ENCODE measurements at regions not wholly inside any gene's neighbourhood (a gene's known extent, or its start where the extent isn't known, plus 50 kb on each side); places are given as distances from the start of the nearest gene placed in this dataset.
A peak's percentile ranks its signal among the peaks of the same experiment; 100 is the strongest.

GRCh38 chr3:18669374-18669773 is 244.2 kb upstream of the SATB1 start:
- H3K36me3 ChIP-seq (ENCODE audit: control insufficient read depth, insufficient read depth, low read length) = no peaks in the 10 kb centered on the region
- no CpG with 5 or more reads among the region's 1 CpG for WGBS (ENCODE audit: insufficient coverage)
- no peaks in the 10 kb centered on the region for H3K4me1 ChIP-seq (ENCODE audit: control insufficient read depth, insufficient read depth, low read length)
- no peak overlapping the region for H3K27ac ChIP-seq (ENCODE audit: low read depth, low read length)
- DNase-seq (ENCODE audit: low read depth in 4 of 6, low spot score in 6 of 6) = no peak
- H3K4me3 ChIP-seq (ENCODE audit: low read depth, low read length) = no peak overlapping the region
- no peaks in the 10 kb centered on the region for H3K9me3 ChIP-seq (ENCODE audit: control insufficient read depth, insufficient read depth, low read length)
- no peaks in the 10 kb centered on the region for H3K27me3 ChIP-seq (ENCODE audit: control insufficient read depth, insufficient read depth, low read length)

- H3K9me3 ChIP-seq (ENCODE audit: control insufficient read depth, insufficient read depth, low read length) = no peaks in the 10 kb centered on the region
- H3K27ac ChIP-seq (ENCODE audit: low read depth, low read length) = no peak overlapping the region
- WGBS (ENCODE audit: insufficient coverage) = 77% methylated on average over 3 of the region's 4 CpGs
- H3K36me3 ChIP-seq (ENCODE audit: control insufficient read depth, insufficient read depth, low read length) = no peaks in the 10 kb centered on the region
- H3K4me1 ChIP-seq (ENCODE audit: control insufficient read depth, insufficient read depth, low read length) = no peaks in the 10 kb centered on the region
- no peaks in the 10 kb centered on the region for H3K27me3 ChIP-seq (ENCODE audit: control insufficient read depth, insufficient read depth, low read length)
- no peak for DNase-seq (ENCODE audit: low read depth in 4 of 6, low spot score in 6 of 6)
- H3K4me3 ChIP-seq (ENCODE audit: low read depth, low read length) = no peak overlapping the region
Observed at GRCh38 chr3:18667552-18667951, 242.4 kb upstream of the SATB1 start.

- WGBS (ENCODE audit: insufficient coverage) = 83% methylated on average over 1 of the region's 2 CpGs
- no peaks in the 10 kb centered on the region for H3K4me1 ChIP-seq (ENCODE audit: control insufficient read depth, insufficient read depth, low read length)
- no peak for DNase-seq (ENCODE audit: low read depth in 4 of 6, low spot score in 6 of 6)
Observed at GRCh38 chr3:18666655-18667054, 241.5 kb upstream of the SATB1 start.

GRCh38 chr3:18660059-18660458 is 234.9 kb upstream of the SATB1 start:
- H3K36me3 ChIP-seq (ENCODE audit: control insufficient read depth, insufficient read depth, low read length) = no peaks in the 10 kb centered on the region
- DNase-seq (ENCODE audit: low read depth in 4 of 6, low spot score in 6 of 6) = no peak
- H3K4me3 ChIP-seq (ENCODE audit: low read depth, low read length) = no peak overlapping the region
- no peaks in the 10 kb centered on the region for H3K4me1 ChIP-seq (ENCODE audit: control insufficient read depth, insufficient read depth, low read length)
- H3K27ac ChIP-seq (ENCODE audit: low read depth, low read length) = no peak overlapping the region
- H3K9me3 ChIP-seq (ENCODE audit: control insufficient read depth, insufficient read depth, low read length) = no peaks in the 10 kb centered on the region
- no peaks in the 10 kb centered on the region for H3K27me3 ChIP-seq (ENCODE audit: control insufficient read depth, insufficient read depth, low read length)

More at GRCh38 chr3:18666655-18667054, 241.5 kb upstream of the SATB1 start:
- Histone ChIP-seq H3K36me3 (ENCODE audit: control insufficient read depth, insufficient read depth, low read length) (no peaks in the 10 kb centered on the region), H3K27me3 (ENCODE audit: control insufficient read depth, insufficient read depth, low read length) (no peaks in the 10 kb centered on the region), H3K9me3 (ENCODE audit: control insufficient read depth, insufficient read depth, low read length) (no peaks in the 10 kb centered on the region), H3K27ac (ENCODE audit: low read depth, low read length) (no peak overlapping the region), H3K4me3 (ENCODE audit: low read depth, low read length) (no peak overlapping the region)

GRCh38 chr3:18657858-18658820 is 233.0 kb upstream of the SATB1 start:
- no peak overlapping the region for H3K4me3 ChIP-seq (ENCODE audit: low read depth, low read length)
- no peaks in the 10 kb centered on the region for H3K4me1 ChIP-seq (ENCODE audit: control insufficient read depth, insufficient read depth, low read length)
- peak in 1 of 6 donors; percentile 23 for DNase-seq (ENCODE audit: low read depth in 4 of 6, low spot score in 6 of 6)
- H3K36me3 ChIP-seq (ENCODE audit: control insufficient read depth, insufficient read depth, low read length) = no peaks in the 10 kb centered on the region
- H3K27ac ChIP-seq (ENCODE audit: low read depth, low read length) = no peak overlapping the region
- H3K9me3 ChIP-seq (ENCODE audit: control insufficient read depth, insufficient read depth, low read length) = no peaks in the 10 kb centered on the region
- H3K27me3 ChIP-seq (ENCODE audit: control insufficient read depth, insufficient read depth, low read length) = no peaks in the 10 kb centered on the region
- 60% methylated on average over 1 of the region's 6 CpGs for WGBS (ENCODE audit: insufficient coverage)

GRCh38 chr3:18656866-18657265 is 231.7 kb upstream of the SATB1 start:
- Histone ChIP-seq H3K36me3 (ENCODE audit: control insufficient read depth, insufficient read depth, low read length) (no peaks in the 10 kb centered on the region), H3K4me1 (ENCODE audit: control insufficient read depth, insufficient read depth, low read length) (no peaks in the 10 kb centered on the region), H3K9me3 (ENCODE audit: control insufficient read depth, insufficient read depth, low read length) (no peaks in the 10 kb centered on the region), H3K4me3 (ENCODE audit: low read depth, low read length) (no peak overlapping the region), H3K27ac (ENCODE audit: low read depth, low read length) (no peak overlapping the region), H3K27me3 (ENCODE audit: control insufficient read depth, insufficient read depth, low read length) (no peaks in the 10 kb centered on the region)
- no CpG with 5 or more reads among the region's 5 CpGs for WGBS (ENCODE audit: insufficient coverage)
- DNase-seq (ENCODE audit: low read depth in 4 of 6, low spot score in 6 of 6) = no peak

GRCh38 chr3:18656410-18656809 is 231.3 kb upstream of the SATB1 start:
- Histone ChIP-seq H3K27me3 (ENCODE audit: control insufficient read depth, insufficient read depth, low read length) (no peaks in the 10 kb centered on the region), H3K4me3 (ENCODE audit: low read depth, low read length) (no peak overlapping the region), H3K4me1 (ENCODE audit: control insufficient read depth, insufficient read depth, low read length) (no peaks in the 10 kb centered on the region), H3K27ac (ENCODE audit: low read depth, low read length) (no peak overlapping the region), H3K9me3 (ENCODE audit: control insufficient read depth, insufficient read depth, low read length) (no peaks in the 10 kb centered on the region), H3K36me3 (ENCODE audit: control insufficient read depth, insufficient read depth, low read length) (no peaks in the 10 kb centered on the region)
- DNase-seq (ENCODE audit: low read depth in 4 of 6, low spot score in 6 of 6) = no peak
- WGBS (ENCODE audit: insufficient coverage) = 100% methylated on average over 1 of the region's 2 CpGs

GRCh38 chr3:18655827-18656226 is 230.7 kb upstream of the SATB1 start:
- H3K27me3 ChIP-seq (ENCODE audit: control insufficient read depth, insufficient read depth, low read length) = no peaks in the 10 kb centered on the region
- no CpG with 5 or more reads among the region's 1 CpG for WGBS (ENCODE audit: insufficient coverage)
- H3K36me3 ChIP-seq (ENCODE audit: control insufficient read depth, insufficient read depth, low read length) = no peaks in the 10 kb centered on the region
- no peaks in the 10 kb centered on the region for H3K9me3 ChIP-seq (ENCODE audit: control insufficient read depth, insufficient read depth, low read length)
- no peaks in the 10 kb centered on the region for H3K4me1 ChIP-seq (ENCODE audit: control insufficient read depth, insufficient read depth, low read length)
- H3K4me3 ChIP-seq (ENCODE audit: low read depth, low read length) = no peak overlapping the region
- no peak for DNase-seq (ENCODE audit: low read depth in 4 of 6, low spot score in 6 of 6)
- no peak overlapping the region for H3K27ac ChIP-seq (ENCODE audit: low read depth, low read length)

GRCh38 chr3:18652781-18653180 is 227.6 kb upstream of the SATB1 start:
- no peak for DNase-seq (ENCODE audit: low read depth in 4 of 6, low spot score in 6 of 6)
- H3K4me3 ChIP-seq (ENCODE audit: low read depth, low read length) = no peak overlapping the region
- no peaks in the 10 kb centered on the region for H3K36me3 ChIP-seq (ENCODE audit: control insufficient read depth, insufficient read depth, low read length)
- no CpG with 5 or more reads among the region's 3 CpGs for WGBS (ENCODE audit: insufficient coverage)
- no peaks in the 10 kb centered on the region for H3K4me1 ChIP-seq (ENCODE audit: control insufficient read depth, insufficient read depth, low read length)
- no peaks in the 10 kb centered on the region for H3K27me3 ChIP-seq (ENCODE audit: control insufficient read depth, insufficient read depth, low read length)
- H3K9me3 ChIP-seq (ENCODE audit: control insufficient read depth, insufficient read depth, low read length) = no peaks in the 10 kb centered on the region
- H3K27ac ChIP-seq (ENCODE audit: low read depth, low read length) = no peak overlapping the region

- DNase-seq (ENCODE audit: low read depth in 4 of 6, low spot score in 6 of 6) = peak in 2 of 6 donors; percentile 42 to 60
- H3K27me3 ChIP-seq (ENCODE audit: control insufficient read depth, insufficient read depth, low read length) = no peaks in the 10 kb centered on the region
- H3K36me3 ChIP-seq (ENCODE audit: control insufficient read depth, insufficient read depth, low read length) = no peaks in the 10 kb centered on the region
- no peaks in the 10 kb centered on the region for H3K9me3 ChIP-seq (ENCODE audit: control insufficient read depth, insufficient read depth, low read length)
- 90% methylated on average over 4 of the region's 5 CpGs for whole genome bisulfite sequencing (ENCODE audit: insufficient coverage)
- no peaks in the 10 kb centered on the region for H3K4me1 ChIP-seq (ENCODE audit: control insufficient read depth, insufficient read depth, low read length)
- no peak overlapping the region for H3K4me3 ChIP-seq (ENCODE audit: low read depth, low read length)
- no peak overlapping the region for H3K27ac ChIP-seq (ENCODE audit: low read depth, low read length)
Observed at GRCh38 chr3:18650731-18651130, 225.6 kb upstream of the SATB1 start.
